ENCODE measurements at regions not wholly inside any gene's neighbourhood (a gene's known extent, or its start where the extent isn't known, plus 50 kb on each side); places are given as distances from the start of the nearest gene placed in this dataset.

DNA sequence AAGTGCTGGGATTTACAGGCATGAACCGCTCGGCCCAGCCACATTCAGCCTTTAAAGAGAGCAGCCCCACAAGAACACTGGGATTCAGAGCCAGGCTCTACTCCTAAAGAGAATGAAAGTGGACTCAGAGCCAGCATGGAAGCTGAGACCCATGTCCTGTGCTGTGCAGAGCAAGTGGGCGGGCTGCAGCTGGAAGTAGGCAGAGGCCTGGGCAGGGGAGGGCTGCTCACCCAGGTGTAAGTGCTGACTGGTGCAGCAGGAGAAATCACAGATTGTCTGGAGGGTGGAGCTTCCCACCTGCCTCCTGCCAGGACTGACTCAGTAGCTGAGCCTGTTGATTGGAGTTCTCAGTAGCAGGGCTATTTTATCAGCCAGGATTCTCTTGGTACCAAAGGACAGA, 178.7 kb downstream of the KATNIP start:
- Histone ChIP-seq H3K4me1 (ENCODE audit: insufficient read depth) (peaks cover 19% of the 10 kb centered on the region), H3K9me3 (ENCODE audit: low read depth) (no peaks in the 10 kb centered on the region), H3K36me3 (replicated peaks; ENCODE audit: insufficient read depth, low read depth) (no peaks in the 10 kb centered on the region), H3K27me3 (no peaks in the 10 kb centered on the region), H3K9me2 (replicated peaks; ENCODE audit: insufficient read depth) (no peaks in the 10 kb centered on the region), H3K4me2 (no peak overlapping the region), H3K4me3 (no peak overlapping the region), H3K79me2 (no peaks in the 10 kb centered on the region), H3K27ac (no peak overlapping the region), H4K20me1 (ENCODE audit: insufficient read depth, poor library complexity, severe bottlenecking) (no peaks in the 10 kb centered on the region), H2AFZ (no peak overlapping the region)
- TF ChIP-seq EZH2phosphoT487 (IDR thresholded peaks at IDR 0.05; ENCODE audit: low read depth, severe bottlenecking, unreplicated experiment), result no peak
- TF ChIP-seq, protein P1, sequence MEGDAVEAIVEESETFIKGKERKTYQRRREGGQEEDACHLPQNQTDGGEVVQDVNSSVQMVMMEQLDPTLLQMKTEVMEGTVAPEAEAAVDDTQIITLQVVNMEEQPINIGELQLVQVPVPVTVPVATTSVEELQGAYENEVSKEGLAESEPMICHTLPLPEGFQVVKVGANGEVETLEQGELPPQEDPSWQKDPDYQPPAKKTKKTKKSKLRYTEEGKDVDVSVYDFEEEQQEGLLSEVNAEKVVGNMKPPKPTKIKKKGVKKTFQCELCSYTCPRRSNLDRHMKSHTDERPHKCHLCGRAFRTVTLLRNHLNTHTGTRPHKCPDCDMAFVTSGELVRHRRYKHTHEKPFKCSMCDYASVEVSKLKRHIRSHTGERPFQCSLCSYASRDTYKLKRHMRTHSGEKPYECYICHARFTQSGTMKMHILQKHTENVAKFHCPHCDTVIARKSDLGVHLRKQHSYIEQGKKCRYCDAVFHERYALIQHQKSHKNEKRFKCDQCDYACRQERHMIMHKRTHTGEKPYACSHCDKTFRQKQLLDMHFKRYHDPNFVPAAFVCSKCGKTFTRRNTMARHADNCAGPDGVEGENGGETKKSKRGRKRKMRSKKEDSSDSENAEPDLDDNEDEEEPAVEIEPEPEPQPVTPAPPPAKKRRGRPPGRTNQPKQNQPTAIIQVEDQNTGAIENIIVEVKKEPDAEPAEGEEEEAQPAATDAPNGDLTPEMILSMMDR (IDR thresholded peaks at IDR 0.05; ENCODE audit: poor library complexity), result no peak
- no peak for TF ChIP-seq EZH2 (IDR thresholded peaks at IDR 0.05; ENCODE audit: borderline replicate concordance)
- no peak for DNase-seq (ENCODE audit: low spot score)
- 93% methylated on average over 3 of the region's 3 CpGs for WGBS (ENCODE audit: low lambda C conversion rate, missing lambda C conversion rate)

DNA sequence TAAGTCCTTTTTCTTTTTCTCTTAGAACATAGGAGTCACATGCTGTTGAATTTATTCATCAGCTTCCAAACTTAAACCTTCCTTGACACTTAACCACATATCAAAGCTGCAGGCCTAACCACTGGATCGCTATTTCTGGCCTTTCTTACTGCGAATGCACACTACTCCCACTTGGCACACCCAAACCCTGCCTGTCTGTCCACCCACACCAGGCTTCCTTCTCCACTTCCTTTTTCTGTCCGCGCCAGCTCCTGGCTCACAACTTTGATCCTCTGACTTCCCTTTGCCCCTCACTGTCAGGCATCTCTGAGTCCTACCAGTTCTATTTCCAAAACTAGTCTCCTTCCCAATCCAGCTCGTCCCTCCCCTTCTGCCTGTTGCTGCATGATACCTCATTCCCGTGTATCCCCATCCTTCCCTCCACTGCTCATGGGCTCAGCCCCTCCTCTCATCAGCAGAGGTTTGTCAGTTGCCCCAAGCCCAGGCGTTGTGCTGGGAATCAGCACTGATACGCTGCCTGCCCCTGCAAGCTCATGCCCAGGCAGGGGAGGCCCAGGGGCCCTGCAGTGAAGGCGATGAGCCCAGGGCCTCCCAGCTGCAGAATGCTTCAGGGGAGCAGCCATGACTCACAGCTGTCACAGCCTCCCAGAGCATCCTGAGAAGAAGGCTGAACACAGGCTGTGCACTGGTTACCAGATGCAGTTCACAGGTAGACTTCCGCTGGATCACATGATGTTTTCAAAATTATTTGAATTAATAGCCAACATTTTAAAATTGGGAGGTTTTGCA, 179.8 kb downstream of the KATNIP start:
- WGBS (ENCODE audit: low lambda C conversion rate, missing lambda C conversion rate), result 84% methylated on average over 10 of the region's 10 CpGs
- no peaks in the 10 kb centered on the region for H3K9me3 ChIP-seq (ENCODE audit: low read depth)
- TF ChIP-seq, protein P1 (IDR thresholded peaks at IDR 0.05; ENCODE audit: poor library complexity), result no peak
- TF ChIP-seq EZH2 (IDR thresholded peaks at IDR 0.05; ENCODE audit: borderline replicate concordance) (no peak), EZH2phosphoT487 (IDR thresholded peaks at IDR 0.05; ENCODE audit: low read depth, severe bottlenecking, unreplicated experiment) (no peak)
- H3K36me3 ChIP-seq (replicated peaks; ENCODE audit: insufficient read depth, low read depth), result no peaks in the 10 kb centered on the region
- no peak overlapping the region for H3K4me2 ChIP-seq
- no peak overlapping the region for H2AFZ ChIP-seq
- no peaks in the 10 kb centered on the region for H4K20me1 ChIP-seq (ENCODE audit: insufficient read depth, poor library complexity, severe bottlenecking)
- no peaks in the 10 kb centered on the region for H3K9me2 ChIP-seq (replicated peaks; ENCODE audit: insufficient read depth)
- H3K79me2 ChIP-seq, result no peaks in the 10 kb centered on the region
- peaks cover 10% of the 10 kb centered on the region for H3K4me1 ChIP-seq (ENCODE audit: insufficient read depth)
- H3K27me3 ChIP-seq, result no peaks in the 10 kb centered on the region
- DNase-seq (ENCODE audit: low spot score), result no peak
- no peak overlapping the region for H3K27ac ChIP-seq
- H3K4me3 ChIP-seq, result no peak overlapping the region

DNA sequence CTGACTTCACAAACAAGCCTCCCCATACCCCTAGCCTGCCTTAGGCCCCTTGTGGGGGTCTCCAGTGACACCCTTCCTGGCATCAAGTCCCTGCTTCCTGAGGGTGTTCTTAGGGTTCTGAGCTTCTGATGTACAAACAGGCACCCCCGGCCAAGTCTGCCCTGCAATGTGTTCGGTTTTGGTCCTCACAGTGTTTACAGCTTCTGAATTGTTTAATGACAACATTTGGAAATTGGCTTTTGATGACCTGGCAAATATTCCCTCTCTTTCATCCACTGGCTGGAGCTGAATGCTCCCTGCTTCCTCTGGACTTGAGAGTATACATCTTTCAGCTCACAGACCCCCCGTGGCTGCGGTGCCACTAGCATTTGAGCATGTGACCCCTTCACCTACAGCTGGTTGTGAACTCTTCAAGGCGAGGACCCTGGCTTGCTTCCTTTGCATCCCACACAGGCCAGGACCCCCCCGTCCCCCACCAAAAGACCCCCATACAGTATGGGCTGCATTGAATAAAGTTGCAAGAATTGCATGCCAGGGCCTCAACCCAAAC, 180.8 kb downstream of the KATNIP start:
- no peak overlapping the region for H3K27ac ChIP-seq
- H3K4me1 ChIP-seq (ENCODE audit: insufficient read depth), result peaks cover under 1% of the 10 kb centered on the region
- no peaks in the 10 kb centered on the region for H3K36me3 ChIP-seq (replicated peaks; ENCODE audit: insufficient read depth, low read depth)
- H3K9me2 ChIP-seq (replicated peaks; ENCODE audit: insufficient read depth), result no peaks in the 10 kb centered on the region
- H3K4me2 ChIP-seq, result no peak overlapping the region
- no peaks in the 10 kb centered on the region for H3K79me2 ChIP-seq
- no peaks in the 10 kb centered on the region for H3K9me3 ChIP-seq (ENCODE audit: low read depth)
- no peak for DNase-seq (ENCODE audit: low spot score)
- no peak overlapping the region for H2AFZ ChIP-seq
- H3K4me3 ChIP-seq, result no peak overlapping the region
- H4K20me1 ChIP-seq (ENCODE audit: insufficient read depth, poor library complexity, severe bottlenecking), result no peaks in the 10 kb centered on the region
- TF ChIP-seq EZH2 (IDR thresholded peaks at IDR 0.05; ENCODE audit: borderline replicate concordance) (no peak), EZH2phosphoT487 (IDR thresholded peaks at IDR 0.05; ENCODE audit: low read depth, severe bottlenecking, unreplicated experiment) (no peak)
- TF ChIP-seq, protein P1 (IDR thresholded peaks at IDR 0.05; ENCODE audit: poor library complexity), result no peak
- no peaks in the 10 kb centered on the region for H3K27me3 ChIP-seq
- WGBS (ENCODE audit: low lambda C conversion rate, missing lambda C conversion rate), result 88% methylated on average over 6 of the region's 6 CpGs
